ENCODE measurements at regions not wholly inside any gene's neighbourhood (a gene's known extent, or its start where the extent isn't known, plus 50 kb on each side); places are given as distances from the start of the nearest gene placed in this dataset.

GRCh38 chr11:92781151-92781550 lies 188.3 kb upstream of the MTNR1B start:
- Histone ChIP-seq H3K23ac (ENCODE audit: insufficient read length) (no peak overlapping the region), H3K23me2 (ENCODE audit: low read depth, low read length) (no peaks in the 10 kb centered on the region), H3K4ac (replicated peaks; ENCODE audit: insufficient read length, low read depth, low read length) (no peak overlapping the region), H2BK20ac (ENCODE audit: low read length) (no peak overlapping the region), H3K18ac (ENCODE audit: extremely low read depth, low read length) (no peak overlapping the region), H3K4me1 (replicated peaks in 1 of 4; ENCODE audit: control insufficient read depth in 3 of 4, insufficient read depth in 4 of 4, low read length in 3 of 4) (peaks cover 0 to 9% (median 3%) of the 10 kb centered on the region in 4 experiments; a peak in 3 of 7 replicates), H2BK5ac (ENCODE audit: low read depth, low read length) (no peak overlapping the region), H3K36me3 (ENCODE audit: control insufficient read depth in 2 of 4, insufficient read depth in 4 of 4, low read length in 3 of 4) (no peaks in the 10 kb centered on the region), H2BK12ac (ENCODE audit: low read depth, low read length) (no peak overlapping the region), H3K9ac (replicated peaks in 1 of 4; ENCODE audit: extremely low read depth in 1 of 4, low read depth in 3 of 4, low read length in 3 of 4) (no peak overlapping the region), H3K79me2 (ENCODE audit: control insufficient read depth in 1 of 2, insufficient read depth in 2 of 2, low read length in 2 of 2) (no peaks in the 10 kb centered on the region), H3K9me3 (ENCODE audit: insufficient read depth in 2 of 2, low read depth in 1 of 2, low read length in 1 of 2) (no peaks in the 10 kb centered on the region), H4K8ac (ENCODE audit: extremely low read depth, insufficient read depth, low read length) (no peak overlapping the region), H4K5ac (ENCODE audit: insufficient read length, low read depth, low read length) (no peak overlapping the region), H2BK15ac (ENCODE audit: low read length) (no peak overlapping the region), H2BK120ac (replicated peaks; ENCODE audit: low read depth, low read length) (no peak overlapping the region), H4K20me1 (replicated peaks in 1 of 2; ENCODE audit: control insufficient read depth in 1 of 2, insufficient read depth in 2 of 2, low read length in 2 of 2) (no peaks in the 10 kb centered on the region), H2AK5ac (ENCODE audit: low read depth, low read length) (no peak overlapping the region), H3K79me1 (ENCODE audit: low read depth, low read length) (no peaks in the 10 kb centered on the region), H2AFZ (ENCODE audit: low read length) (no peak overlapping the region), H3K14ac (ENCODE audit: insufficient read length) (no peak overlapping the region), H4K91ac (replicated peaks; ENCODE audit: insufficient read length, low read length) (no peak overlapping the region), H3K27ac (ENCODE audit: low read depth, low read length) (no peak overlapping the region), H3K4me3 (ENCODE audit: extremely low read depth in 1 of 4, insufficient read depth in 2 of 4, low read depth in 3 of 4, low read length in 4 of 4) (no peak overlapping the region), H3K27me3 (replicated peaks in 1 of 4; ENCODE audit: control insufficient read depth in 3 of 4, extremely low read depth in 1 of 4, insufficient read depth in 3 of 4, low read length in 3 of 4) (no peaks in the 10 kb centered on the region), H3K56ac (replicated peaks; ENCODE audit: insufficient read length, low read depth, low read length) (no peak overlapping the region), H3K4me2 (ENCODE audit: insufficient read depth in 1 of 2, low read depth in 2 of 2, low read length in 2 of 2) (no peak overlapping the region)
- ChIA-PET CTCF (ENCODE audit: partially characterized antibody) (no interaction called here), POLR2A (ENCODE audit: partially characterized antibody) (no interaction called here)
- DNase-seq (ENCODE audit: low read depth in 1 of 2, low spot score in 2 of 2) = no peak
- FAIRE-seq = no peak
- WGBS, 2 experiments (ENCODE audit: extremely low coverage in 1 of 2, insufficient coverage in 1 of 2, insufficient read length in 1 of 2, insufficient replicate concordance in 2 of 2, low coverage in 1 of 2, low lambda C conversion rate in 2 of 2, missing lambda C conversion rate in 1 of 2) = 92% methylated on average over 8 of the region's 8 CpGs; no CpG with 5 or more reads in 1 of the 2 experiments
- TF ChIP-seq YY1 (IDR thresholded peaks at IDR 0.05; ENCODE audit: low read depth, low read length) (no peak), CBX8 (IDR thresholded peaks at IDR 0.05; ENCODE audit: borderline replicate concordance, low read depth, low read length) (no peak), CEBPB (IDR thresholded peaks at IDR 0.05; ENCODE audit: low read depth, low read length) (no peak), JUND (IDR thresholded peaks at IDR 0.05; ENCODE audit: low read length) (no peak), ATF2 (IDR thresholded peaks at IDR 0.05; ENCODE audit: low read length) (no peak), NRF1 (IDR thresholded peaks at IDR 0.05; ENCODE audit: low read depth, low read length) (no peak), BCL11A (IDR thresholded peaks at IDR 0.05; ENCODE audit: low read depth in 2 of 2, low read length in 2 of 2) (no peak), RFX5 (IDR thresholded peaks at IDR 0.05; ENCODE audit: borderline replicate concordance, low read depth, low read length) (no peak), FOSL1 (IDR thresholded peaks at IDR 0.05; ENCODE audit: insufficient read depth, low read depth, low read length) (no peak), SUZ12 (IDR thresholded peaks at IDR 0.05; ENCODE audit: low read length) (no peak), SRF (IDR thresholded peaks at IDR 0.05; ENCODE audit: low read depth, low read length) (no peak), POU5F1 (IDR thresholded peaks at IDR 0.05; ENCODE audit: low read depth, low read length) (no peak), TBP (IDR thresholded peaks at IDR 0.05; ENCODE audit: low read depth, low read length) (no peak), BRCA1 (IDR thresholded peaks at IDR 0.05; ENCODE audit: low read depth, low read length) (no peak), SIX5 (IDR thresholded peaks at IDR 0.05; ENCODE audit: low read depth, low read length) (no peak)
